ENCODE measurements at regions not wholly inside any gene's neighbourhood (a gene's known extent, or its start where the extent isn't known, plus 50 kb on each side); places are given as distances from the start of the nearest gene placed in this dataset.

GRCh38 chr1:239288820-239289554 lies 97.4 kb upstream of the CHRM3 start:
- TF ChIP-seq POLR2A (IDR thresholded peaks at IDR 0.05; ENCODE audit: low read depth, low read length) (no peak), POU2F2 (IDR thresholded peaks at IDR 0.05; ENCODE audit: low read depth, low read length) (no peak), TAF1 (IDR thresholded peaks at IDR 0.05; ENCODE audit: low read depth, low read length) (no peak)

All from GM12891 (cell line).